SK-N-SH (cell line): ENCODE measurements at regions not wholly inside any gene's neighbourhood (a gene's known extent, or its start where the extent isn't known, plus 50 kb on each side); places are given as distances from the start of the nearest gene placed in this dataset.

Experiments used
- CTCF ChIA-PET: fragments of 300-600, 350-600 bp; formaldehyde crosslinking; extraction: SDS; loops from one replicate; lab custom pipeline; 2021; lab: Yijun Ruan, JAX
- POLR2A ChIA-PET: fragments of 350-600 bp; sonication (Branson Sonifier 250); formaldehyde crosslinking; extraction: SDS; loops from one replicate; lab custom pipeline; 2020; ENCODE audit warnings: antibody characterized with exemption, inconsistent platforms; lab: Yijun Ruan, JAX
- DNase-seq: peaks from one replicate; pipeline ENCODE4 v3.0.0; 2012
- H2AFZ ChIP-seq: fragments of 200-600 bp; sonication (generic); 2 replicates; pipeline ENCODE4 v1.8.1; 2016; ENCODE audit warnings: antibody characterized with exemption, mild to moderate bottlenecking, low read depth
- H3F3A ChIP-seq: fragments of 200-600 bp; sonication (generic); replicated peaks from 2 replicates; pipeline ENCODE3; 2016; ENCODE audit warnings: antibody characterized with exemption, mild to moderate bottlenecking; ENCODE audit not compliant: insufficient read depth
- H3K27ac ChIP-seq, 2 experiments: fragments of 200-500 bp in 1 of 2; fragments of 200-600 bp in 1 of 2; sonication (Bioruptor generic) in 1 of 2; sonication (generic), shearing (Covaris generic) in 1 of 2; 2 replicates each; pipeline versions ENCODE4 v1.5.1 to v1.6.1; 2014 to 2016; ENCODE audit warnings: low read depth in 2 of 2, inconsistent platforms in 1 of 2, low read length in 1 of 2, mild to moderate bottlenecking in 1 of 2, mixed read lengths in 1 of 2
- H3K27me3 ChIP-seq: fragments of 200-600 bp; sonication (generic), shearing (Covaris generic); 2 replicates; pipeline ENCODE4 v1.6.1; 2016; ENCODE audit warnings: mixed run types; ENCODE audit not compliant: insufficient read depth
- H3K36me3 ChIP-seq, 2 experiments: fragments of 200-500 bp in 1 of 2; fragments of 200-600 bp in 1 of 2; sonication (Bioruptor generic) in 1 of 2; sonication (generic) in 1 of 2; replicated peaks in 1 of 2; 2 replicates each; pipeline versions ENCODE3 to v1.5.1; 2014 to 2016; ENCODE audit warnings: low read length in 1 of 2, mild to moderate bottlenecking in 1 of 2; ENCODE audit not compliant: insufficient read depth in 2 of 2, control insufficient read depth in 1 of 2
- H3K4me1 ChIP-seq, 2 experiments: fragments of 200-500 bp in 1 of 2; fragments of 200-600 bp in 1 of 2; sonication (Bioruptor generic) in 1 of 2; sonication (generic), shearing (Covaris generic) in 1 of 2; 2 replicates each; pipeline versions ENCODE4 v1.5.1 to v1.6.1; 2014 to 2016; ENCODE audit warnings: low read depth in 1 of 2, low read length in 1 of 2, mixed run types in 1 of 2; ENCODE audit not compliant: insufficient read depth in 2 of 2, control insufficient read depth in 1 of 2
- H3K4me2 ChIP-seq: fragments of 200-600 bp; sonication (generic), shearing (Covaris generic); 2 replicates; pipeline ENCODE4 v1.6.1; 2017; ENCODE audit warnings: mixed run types
- H3K4me3 ChIP-seq, 2 experiments: fragments of 200-500 bp in 1 of 2; fragments of 200-600 bp in 1 of 2; sonication (Bioruptor generic) in 1 of 2; sonication (generic), shearing (Covaris generic) in 1 of 2; 2 replicates each; pipeline versions ENCODE4 v1.5.1 to v1.8.1; 2014 to 2016; ENCODE audit warnings: low read depth in 2 of 2, inconsistent platforms in 1 of 2, low read length in 1 of 2, mild to moderate bottlenecking in 1 of 2, mixed read lengths in 1 of 2, moderate library complexity in 1 of 2
- H3K79me2 ChIP-seq: fragments of 200-600 bp; sonication (generic); 2 replicates; pipeline ENCODE4 v1.8.1; 2017; ENCODE audit warnings: mild to moderate bottlenecking; ENCODE audit not compliant: insufficient read depth
- H3K9ac ChIP-seq: fragments of 200-600 bp; sonication (generic); 2 replicates; pipeline ENCODE4 v1.6.1; 2017; ENCODE audit warnings: mixed run types
- H3K9me2 ChIP-seq: fragments of 200-600 bp; sonication (generic); 2 replicates; pipeline ENCODE4 v1.6.1; 2017; ENCODE audit warnings: mixed run types
- H3K9me3 ChIP-seq: fragments of 200-600 bp; sonication (generic); 2 replicates; pipeline ENCODE4 v1.6.1; 2017; ENCODE audit warnings: mixed run types, mild to moderate bottlenecking, moderate library complexity
- H4K20me1 ChIP-seq: fragments of 200-600 bp; sonication (generic); 2 replicates; pipeline ENCODE4 v1.6.1; 2017; ENCODE audit warnings: mild to moderate bottlenecking, mixed run types; ENCODE audit not compliant: insufficient read depth
- CHD2 ChIP-seq: fragments of 150-350 bp; IDR thresholded peaks from 2 replicates; pipeline ENCODE4 v1.6.1; 2018; ENCODE audit warnings: low read length; ENCODE audit not compliant: partially characterized antibody
- ELF1 ChIP-seq: IDR thresholded peaks from 2 replicates; pipeline ENCODE4 v1.4.0; 2012
- EP300 ChIP-seq, 2 experiments: IDR thresholded peaks; 2 replicates each; pipeline versions ENCODE4 v1.4.0 to v1.6.1; 2012; ENCODE audit warnings: borderline replicate concordance in 1 of 2, low read depth in 1 of 2, low read length in 1 of 2
- EZH2phosphoT487 ChIP-seq: fragments of 200-600 bp; sonication (generic); IDR thresholded peaks from 2 replicates; pipeline ENCODE4 v1.6.1; 2017; ENCODE audit warnings: low read depth, mixed run types, mild to moderate bottlenecking, antibody characterized with exemption, moderate library complexity, borderline replicate concordance
- FOSL2 ChIP-seq: IDR thresholded peaks from 2 replicates; pipeline ENCODE4 v1.4.0; 2012; ENCODE audit warnings: low read depth, mild to moderate bottlenecking, moderate library complexity, borderline replicate concordance
- FOXJ3 ChIP-seq: sonication (generic); formaldehyde crosslinking; IDR thresholded peaks from 2 replicates; pipeline ENCODE4 v1.5.1; 2020; ENCODE audit warnings: mild to moderate bottlenecking, missing genetic modification reagents
- FOXM1 ChIP-seq: IDR thresholded peaks from 2 replicates; pipeline ENCODE4 v1.4.0; 2012; ENCODE audit warnings: low read depth, mild to moderate bottlenecking
- JUND ChIP-seq: IDR thresholded peaks from 2 replicates; pipeline ENCODE4 v1.4.0; 2012
- MEF2A ChIP-seq: IDR thresholded peaks from 2 replicates; pipeline ENCODE4 v1.4.0; 2012; ENCODE audit warnings: low read depth, borderline replicate concordance
- NFIC ChIP-seq: IDR thresholded peaks from 2 replicates; pipeline ENCODE4 v1.4.0; 2012; ENCODE audit warnings: borderline replicate concordance
- POLR2AphosphoS5 ChIP-seq: IDR thresholded peaks from 2 replicates; pipeline ENCODE4 v1.6.1; 2012; ENCODE audit warnings: low read depth, low read length
- RAD21 ChIP-seq: IDR thresholded peaks from 2 replicates; pipeline ENCODE4 v1.6.1; 2012; ENCODE audit warnings: mild to moderate bottlenecking, low read length
- RFX5 ChIP-seq: IDR thresholded peaks from 2 replicates; pipeline ENCODE4 v1.6.1; 2012; ENCODE audit warnings: mild to moderate bottlenecking, improper control_type of control experiment, low read length
- RXRA ChIP-seq: IDR thresholded peaks from 2 replicates; pipeline ENCODE4 v1.4.0; 2012; ENCODE audit warnings: low read depth, mild to moderate bottlenecking, borderline replicate concordance
- SMC3 ChIP-seq: IDR thresholded peaks from 2 replicates; pipeline ENCODE4 v1.6.1; 2012; ENCODE audit warnings: low read depth, low read length, improper control_type of control experiment
- TAF1 ChIP-seq: IDR thresholded peaks from 2 replicates; pipeline ENCODE4 v1.6.1; 2012; ENCODE audit warnings: low read depth, mild to moderate bottlenecking, low read length, moderate library complexity, borderline replicate concordance
- TEAD4 ChIP-seq: IDR thresholded peaks from 2 replicates; pipeline ENCODE4 v1.4.0; 2012; ENCODE audit warnings: mild to moderate bottlenecking, borderline replicate concordance; ENCODE audit not compliant: insufficient read depth
- YY1 ChIP-seq: IDR thresholded peaks from 2 replicates; pipeline ENCODE4 v1.4.0; 2012; ENCODE audit warnings: low read depth, mild to moderate bottlenecking
- WGBS: methylation state at CpG from one replicate; pipeline ENCODE4 v1.1.6; 2017; ENCODE audit warnings: low lambda C conversion rate; 5-methylcytosine and 5-hydroxymethylcytosine counted together
- TF ChIP-seq, protein P1 (sequence below): IDR thresholded peaks from 2 replicates; pipeline ENCODE4 v1.4.0; 2012; ENCODE audit warnings: low read depth, borderline replicate concordance
- TF ChIP-seq, protein P2 (sequence below): IDR thresholded peaks from 2 replicates; pipeline ENCODE4 v1.4.0; 2012; ENCODE audit warnings: low read depth
- TF ChIP-seq, protein P3 (sequence below): IDR thresholded peaks from 2 replicates; pipeline ENCODE4 v1.6.1; 2012; ENCODE audit warnings: mild to moderate bottlenecking, low read depth, low read length, moderate library complexity
- TF ChIP-seq, protein P4 (sequence below): IDR thresholded peaks from 2 replicates; pipeline ENCODE4 v1.4.0; 2012; ENCODE audit warnings: low read depth, borderline replicate concordance

DNA sequence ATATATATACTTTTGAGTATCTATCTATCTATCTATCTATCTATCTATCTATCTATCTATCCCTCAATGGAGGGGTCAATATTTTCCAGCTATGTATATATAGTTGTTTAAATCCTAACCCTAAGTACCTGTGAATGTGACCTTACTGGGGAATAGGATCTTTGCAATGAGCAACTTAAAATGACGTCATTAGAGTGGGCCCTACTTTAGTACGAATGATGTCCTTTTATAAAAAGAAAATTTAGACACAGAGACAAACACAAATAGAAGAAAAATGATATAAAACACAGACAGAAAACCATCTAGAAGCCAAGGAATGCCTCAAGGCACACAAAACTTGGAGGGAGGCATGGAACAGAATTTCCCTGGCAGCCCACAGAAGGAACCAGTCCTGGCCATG lies 2283.7 kb downstream of the NCAM2 start:
- Histone ChIP-seq H3K27ac (no peak overlapping the region), H3K79me2 (no peaks in the 10 kb centered on the region), H2AFZ (no peak overlapping the region), H3K9me3 (no peaks in the 10 kb centered on the region), H4K20me1 (no peaks in the 10 kb centered on the region), H3K9ac (no peak overlapping the region), H3K4me3 (no peak overlapping the region), H3K9me2 (no peaks in the 10 kb centered on the region), H3F3A (no peaks in the 10 kb centered on the region), H3K4me1 (no peaks in the 10 kb centered on the region), H3K4me2 (no peak overlapping the region), H3K36me3 (no peaks in the 10 kb centered on the region), H3K27me3 (no peaks in the 10 kb centered on the region)
- WGBS = 34% methylated on average over 2 of the region's 2 CpGs
- DNase-seq = no peak
- CTCF ChIA-PET = no interaction called here
- POLR2A ChIA-PET = no interaction called here
- no peak for TF ChIP-seq FOXJ3 (CRISPR knock-in tag)
- no peak for TF ChIP-seq TAF1
- TF ChIP-seq CHD2 = no peak
- TF ChIP-seq FOSL2 = no peak
- no peak for TF ChIP-seq RFX5
- no peak for TF ChIP-seq ELF1
- TF ChIP-seq MEF2A = no peak
- no peak for TF ChIP-seq TEAD4
- TF ChIP-seq YY1 = no peak
- TF ChIP-seq, protein P1, sequence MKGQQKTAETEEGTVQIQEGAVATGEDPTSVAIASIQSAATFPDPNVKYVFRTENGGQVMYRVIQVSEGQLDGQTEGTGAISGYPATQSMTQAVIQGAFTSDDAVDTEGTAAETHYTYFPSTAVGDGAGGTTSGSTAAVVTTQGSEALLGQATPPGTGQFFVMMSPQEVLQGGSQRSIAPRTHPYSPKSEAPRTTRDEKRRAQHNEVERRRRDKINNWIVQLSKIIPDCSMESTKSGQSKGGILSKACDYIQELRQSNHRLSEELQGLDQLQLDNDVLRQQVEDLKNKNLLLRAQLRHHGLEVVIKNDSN = no peak
- TF ChIP-seq POLR2AphosphoS5 = no peak
- no peak for TF ChIP-seq RXRA
- TF ChIP-seq NFIC = no peak
- TF ChIP-seq, protein P2, sequence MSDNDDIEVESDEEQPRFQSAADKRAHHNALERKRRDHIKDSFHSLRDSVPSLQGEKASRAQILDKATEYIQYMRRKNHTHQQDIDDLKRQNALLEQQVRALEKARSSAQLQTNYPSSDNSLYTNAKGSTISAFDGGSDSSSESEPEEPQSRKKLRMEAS = no peak
- TF ChIP-seq, protein P3, sequence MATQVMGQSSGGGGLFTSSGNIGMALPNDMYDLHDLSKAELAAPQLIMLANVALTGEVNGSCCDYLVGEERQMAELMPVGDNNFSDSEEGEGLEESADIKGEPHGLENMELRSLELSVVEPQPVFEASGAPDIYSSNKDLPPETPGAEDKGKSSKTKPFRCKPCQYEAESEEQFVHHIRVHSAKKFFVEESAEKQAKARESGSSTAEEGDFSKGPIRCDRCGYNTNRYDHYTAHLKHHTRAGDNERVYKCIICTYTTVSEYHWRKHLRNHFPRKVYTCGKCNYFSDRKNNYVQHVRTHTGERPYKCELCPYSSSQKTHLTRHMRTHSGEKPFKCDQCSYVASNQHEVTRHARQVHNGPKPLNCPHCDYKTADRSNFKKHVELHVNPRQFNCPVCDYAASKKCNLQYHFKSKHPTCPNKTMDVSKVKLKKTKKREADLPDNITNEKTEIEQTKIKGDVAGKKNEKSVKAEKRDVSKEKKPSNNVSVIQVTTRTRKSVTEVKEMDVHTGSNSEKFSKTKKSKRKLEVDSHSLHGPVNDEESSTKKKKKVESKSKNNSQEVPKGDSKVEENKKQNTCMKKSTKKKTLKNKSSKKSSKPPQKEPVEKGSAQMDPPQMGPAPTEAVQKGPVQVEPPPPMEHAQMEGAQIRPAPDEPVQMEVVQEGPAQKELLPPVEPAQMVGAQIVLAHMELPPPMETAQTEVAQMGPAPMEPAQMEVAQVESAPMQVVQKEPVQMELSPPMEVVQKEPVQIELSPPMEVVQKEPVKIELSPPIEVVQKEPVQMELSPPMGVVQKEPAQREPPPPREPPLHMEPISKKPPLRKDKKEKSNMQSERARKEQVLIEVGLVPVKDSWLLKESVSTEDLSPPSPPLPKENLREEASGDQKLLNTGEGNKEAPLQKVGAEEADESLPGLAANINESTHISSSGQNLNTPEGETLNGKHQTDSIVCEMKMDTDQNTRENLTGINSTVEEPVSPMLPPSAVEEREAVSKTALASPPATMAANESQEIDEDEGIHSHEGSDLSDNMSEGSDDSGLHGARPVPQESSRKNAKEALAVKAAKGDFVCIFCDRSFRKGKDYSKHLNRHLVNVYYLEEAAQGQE = no peak
- TF ChIP-seq JUND = no peak

DNA sequence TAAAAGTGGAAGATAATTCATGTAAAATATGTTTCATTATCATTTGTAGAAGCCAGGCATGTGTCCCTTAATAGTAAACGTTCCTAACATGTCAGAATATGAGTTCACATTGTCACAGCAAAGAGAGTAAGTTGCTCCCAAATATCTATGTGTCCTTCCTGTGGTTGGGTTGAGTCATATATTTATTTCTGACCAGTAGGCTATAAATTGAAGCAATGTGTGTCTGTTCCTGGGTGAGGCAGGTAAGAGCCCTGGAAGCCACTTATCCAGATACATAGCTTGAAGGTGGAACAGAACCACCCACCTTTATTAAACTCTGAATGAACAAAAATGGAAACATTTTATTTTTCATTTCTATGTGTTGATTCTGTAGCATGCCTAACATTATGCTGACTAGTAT lies 2251.6 kb downstream of the NCAM2 start:
- CTCF ChIA-PET = no interaction called here
- WGBS = 0% methylated on average over 1 of the region's 1 CpG
- no peak for DNase-seq
- TF ChIP-seq EZH2phosphoT487 (no peak), EP300 (IDR thresholded peaks at IDR 0.05; ENCODE audit: borderline replicate concordance in 1 of 2, low read depth in 1 of 2, low read length in 1 of 2) (no peak), FOXJ3 (CRISPR knock-in tag) (no peak), RAD21 (no peak), FOSL2 (no peak), FOXM1 (no peak), SMC3 (no peak), YY1 (no peak)
- TF ChIP-seq, protein P1 = no peak
- TF ChIP-seq, protein P4, sequence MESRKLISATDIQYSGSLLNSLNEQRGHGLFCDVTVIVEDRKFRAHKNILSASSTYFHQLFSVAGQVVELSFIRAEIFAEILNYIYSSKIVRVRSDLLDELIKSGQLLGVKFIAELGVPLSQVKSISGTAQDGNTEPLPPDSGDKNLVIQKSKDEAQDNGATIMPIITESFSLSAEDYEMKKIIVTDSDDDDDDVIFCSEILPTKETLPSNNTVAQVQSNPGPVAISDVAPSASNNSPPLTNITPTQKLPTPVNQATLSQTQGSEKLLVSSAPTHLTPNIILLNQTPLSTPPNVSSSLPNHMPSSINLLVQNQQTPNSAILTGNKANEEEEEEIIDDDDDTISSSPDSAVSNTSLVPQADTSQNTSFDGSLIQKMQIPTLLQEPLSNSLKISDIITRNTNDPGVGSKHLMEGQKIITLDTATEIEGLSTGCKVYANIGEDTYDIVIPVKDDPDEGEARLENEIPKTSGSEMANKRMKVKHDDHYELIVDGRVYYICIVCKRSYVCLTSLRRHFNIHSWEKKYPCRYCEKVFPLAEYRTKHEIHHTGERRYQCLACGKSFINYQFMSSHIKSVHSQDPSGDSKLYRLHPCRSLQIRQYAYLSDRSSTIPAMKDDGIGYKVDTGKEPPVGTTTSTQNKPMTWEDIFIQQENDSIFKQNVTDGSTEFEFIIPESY = no peak
- TF ChIP-seq, protein P2 = no peak

More for the DNA sequence above, 2251.6 kb downstream of the NCAM2 start:
- Histone ChIP-seq H3K9me3 (no peaks in the 10 kb centered on the region), H3K9me2 (no peaks in the 10 kb centered on the region), H3K9ac (no peak overlapping the region), H3K4me3 (no peak overlapping the region), H2AFZ (no peak overlapping the region), H4K20me1 (no peaks in the 10 kb centered on the region), H3F3A (no peaks in the 10 kb centered on the region), H3K36me3 (no peaks in the 10 kb centered on the region), H3K4me2 (no peak overlapping the region), H3K27ac (no peak overlapping the region), H3K4me1 (no peaks in the 10 kb centered on the region), H3K79me2 (no peaks in the 10 kb centered on the region), H3K27me3 (no peaks in the 10 kb centered on the region)
- POLR2A ChIA-PET = no interaction called here
